HepG2 (cell line): ENCODE measurements at regions not wholly inside any gene's neighbourhood (a gene's known extent, or its start where the extent isn't known, plus 50 kb on each side); places are given as distances from the start of the nearest gene placed in this dataset.

ENCODE experiments used
- ATAC-seq: fragments of 200-7000 bp; cut with Tn5 transposase; 3 replicates; pipeline ENCODE4 v1.9.1; 2020; ENCODE audit warnings: mild to moderate bottlenecking, moderate library complexity
- BruUV-seq: library from RNA; stranded (reverse); fragments of 400-500 nt; replicated peaks from 2 replicates; lab custom pipeline; 2021; lab: Mats Ljungman, UMichigan
- CTCF ChIA-PET: fragments of 300-600 bp; formaldehyde crosslinking; extraction: SDS; loops from one replicate; lab custom pipeline; 2021; ENCODE audit warnings: low total read pairs, inconsistent platforms, low intra/inter-chr PET ratio; lab: Yijun Ruan, JAX
- POLR2A ChIA-PET: fragments of 350-600 bp; sonication (Branson Sonifier 250); formaldehyde crosslinking; loops from one replicate; lab custom pipeline; 2020; ENCODE audit warnings: antibody characterized with exemption, inconsistent platforms; lab: Yijun Ruan, JAX
- DNase-seq: peaks from one replicate; pipeline ENCODE4 v3.0.0-alpha.2; 2015; ENCODE audit warnings: low spot score
- FAIRE-seq: peaks from 3 replicates; lab custom pipeline; 2011; peaks lifted over from hg19 to GRCh38; lab: Jason Lieb, UNC
- H2AFZ ChIP-seq: one replicate; pipeline ENCODE4 v1.6.1; 2011; ENCODE audit warnings: low read length, inconsistent platforms
- H3K27ac ChIP-seq: fragments of 300-600 bp; 3 replicates; pipeline ENCODE4 v1.8.0; 2011; ENCODE audit warnings: mixed run types, mild to moderate bottlenecking, mixed read lengths, low read length, inconsistent platforms; ENCODE audit not compliant: insufficient read depth; ENCODE audit errors: extremely low read length
- H3K27me3 ChIP-seq, 2 experiments: fragments of 200-600 bp in 1 of 2; 2 replicates in 1 of 2; 3 replicates in 1 of 2; pipeline versions ENCODE4 v1.6.0 to v1.8.0; 2011; ENCODE audit warnings: low read length in 2 of 2, mild to moderate bottlenecking in 2 of 2, moderate library complexity in 2 of 2, inconsistent platforms in 1 of 2; ENCODE audit not compliant: insufficient read depth in 2 of 2, control insufficient read depth in 1 of 2
- H3K36me3 ChIP-seq, 2 experiments: fragments of 200-600 bp in 1 of 2; replicated peaks in 1 of 2; 2 replicates in 1 of 2; 3 replicates in 1 of 2; pipeline versions ENCODE4 v1.5.1 to v1.8.0; 2011; ENCODE audit warnings: low read length in 2 of 2, inconsistent platforms in 1 of 2; ENCODE audit not compliant: insufficient read depth in 2 of 2, control insufficient read depth in 1 of 2
- H3K4me1 ChIP-seq: 2 replicates; pipeline ENCODE4 v1.5.1; 2012; ENCODE audit warnings: low read length, inconsistent platforms; ENCODE audit not compliant: insufficient read depth
- H3K4me2 ChIP-seq: 2 replicates; pipeline ENCODE4 v1.6.0; 2011; ENCODE audit warnings: low read depth, low read length, inconsistent platforms
- H3K4me3 ChIP-seq, 3 experiments: fragments of 200-600 bp in 1 of 3; sonication (generic), shearing (Covaris generic) in 1 of 3; replicated peaks in 1 of 3; 2 replicates each; pipeline ENCODE4 v1.5.1; 2011 to 2016; ENCODE audit warnings: low read length in 3 of 3, inconsistent platforms in 2 of 3, low read depth in 2 of 3, mild to moderate bottlenecking in 2 of 3, control low read depth in 1 of 3, mixed read lengths in 1 of 3; ENCODE audit not compliant: insufficient read depth in 1 of 3
- H3K79me2 ChIP-seq: one replicate; pipeline ENCODE4 v1.6.1; 2011; ENCODE audit warnings: low read length, inconsistent platforms; ENCODE audit not compliant: insufficient read depth
- H3K9ac ChIP-seq: 2 replicates; pipeline ENCODE4 v1.6.0; 2011; ENCODE audit warnings: mild to moderate bottlenecking, low read depth, low read length, inconsistent platforms; ENCODE audit not compliant: insufficient read depth
- H3K9me3 ChIP-seq: 2 replicates; pipeline ENCODE4 v1.5.1; 2012; ENCODE audit warnings: mild to moderate bottlenecking, low read length
- H4K20me1 ChIP-seq: 2 replicates; pipeline ENCODE4 v1.6.0; 2011; ENCODE audit warnings: inconsistent platforms, mild to moderate bottlenecking, low read length, moderate library complexity; ENCODE audit not compliant: insufficient read depth
- PATZ1 ChIP-seq: sonication (generic); formaldehyde crosslinking; IDR thresholded peaks from 2 replicates; pipeline ENCODE4 v1.4.0; 2020; ENCODE audit warnings: missing genetic modification reagents
- RELA ChIP-seq: sonication (generic); formaldehyde crosslinking; IDR thresholded peaks from 2 replicates; pipeline ENCODE4 v1.4.0; 2020; ENCODE audit warnings: missing genetic modification reagents
- ZBTB33 ChIP-seq: sonication (generic); formaldehyde crosslinking; IDR thresholded peaks from 2 replicates; pipeline ENCODE4 v1.4.0; 2020; ENCODE audit warnings: missing genetic modification reagents
- ZNF318 ChIP-seq: sonication (generic); formaldehyde crosslinking; IDR thresholded peaks from 2 replicates; pipeline ENCODE4 v1.4.0; 2020; ENCODE audit warnings: mild to moderate bottlenecking, missing genetic modification reagents
- ZNF749 ChIP-seq: sonication (generic); formaldehyde crosslinking; IDR thresholded peaks from 2 replicates; pipeline ENCODE4 v1.8.0; 2022; ENCODE audit warnings: mild to moderate bottlenecking, missing genetic modification reagents, moderate library complexity, borderline replicate concordance
- WGBS: methylation state at CpG from one replicate; pipeline ENCODE4 v1.1.6; 2017; ENCODE audit warnings: low lambda C conversion rate; 5-methylcytosine and 5-hydroxymethylcytosine counted together
- in situ Hi-C: cut with HindIII; loops from 2 replicates; pipeline ENCODE4 v1.10.0; 2017; ENCODE audit warnings: low pct_unique_long_range_greater_than_20kb; ENCODE audit not compliant: extremely low pct_ligation_motif_present
- intact Hi-C: fragments of 100-400 bp; cut with micrococcal nuclease; formaldehyde crosslinking; loops from one replicate; pipeline ENCODE4 v1.10.0; 2022; ENCODE audit not compliant: unreplicated experiment

- TF ChIP-seq ZNF749 (CRISPR knock-in tag): no peak
- TF ChIP-seq, all 625 proteins: peak for 0
Measured at GRCh38 chr2:107108556-107108955, 222.6 kb upstream of the ST6GAL2 start (continued).

GRCh38 chr2:107111623-107112022 lies 225.7 kb upstream of the ST6GAL2 start:
- intact Hi-C loops: no loop called here
- H3K4me2 ChIP-seq: no peak overlapping the region
- POLR2A ChIA-PET: no interaction called here
- no peak overlapping the region for H3K9ac ChIP-seq
- WGBS: 3% methylated on average over 1 of the region's 1 CpG
- H3K36me3 ChIP-seq: no peaks in the 10 kb centered on the region
- H3K27ac ChIP-seq: no peak overlapping the region
- no peak for FAIRE-seq
- in situ Hi-C loops: no loop called here
- no peak overlapping the region for H3K4me3 ChIP-seq
- H3K27me3 ChIP-seq: no peaks in the 10 kb centered on the region
- no peak for TF ChIP-seq ZBTB33 (CRISPR knock-in tag)
- no peak for TF ChIP-seq PATZ1 (CRISPR knock-in tag)
- TF ChIP-seq ZNF318 (CRISPR knock-in tag): no peak
- TF ChIP-seq RELA (CRISPR knock-in tag): no peak
- no peaks in the 10 kb centered on the region for H4K20me1 ChIP-seq
- H2AFZ ChIP-seq: no peak overlapping the region
- no peaks in the 10 kb centered on the region for H3K9me3 ChIP-seq
- CTCF ChIA-PET: no interaction called here
- BruUV-seq: no TSS peak
- no peaks in the 10 kb centered on the region for H3K79me2 ChIP-seq
- H3K4me1 ChIP-seq: no peaks in the 10 kb centered on the region
- ATAC-seq: no peak
- no peak for DNase-seq
